Heart left ventricle (tissue), 16 donors: ENCODE measurements at regions not wholly inside any gene's neighbourhood (a gene's known extent, or its start where the extent isn't known, plus 50 kb on each side); places are given as distances from the start of the nearest gene placed in this dataset.

Experiments
- ATAC-seq, 4 donors: fragments of 200-7000 bp; cut with Tn5 transposase; one replicate each; pipeline ENCODE4 v1.9.1; 2020 to 2022; ENCODE audit warnings: moderate library complexity in 4 of 4, mild to moderate bottlenecking in 3 of 4, moderate number of reproducible peaks in 1 of 4
- DNase-seq, 5 donors: peaks; one replicate each; pipeline ENCODE4 v3.0.0-alpha.2; 2020
- H3K27ac ChIP-seq, 12 donors: fragments of 200-600 bp; sonication (generic) in 4 of 12; one replicate each; pipeline versions ENCODE4 v1.5.0 to v1.8.0; 2016 to 2022; ENCODE audit warnings: mild to moderate bottlenecking in 2 of 12
- H3K27me3 ChIP-seq, 9 donors: fragments of 200-600 bp; sonication (generic) in 2 of 9; one replicate each; pipeline versions ENCODE4 v1.5.1 to v1.8.0; 2016 to 2022; ENCODE audit warnings: mild to moderate bottlenecking in 3 of 9
- H3K36me3 ChIP-seq, 9 donors: fragments of 200-600 bp; sonication (generic) in 2 of 9; one replicate each; pipeline versions ENCODE4 v1.5.0 to v1.8.0; 2018 to 2022; ENCODE audit warnings: mild to moderate bottlenecking in 2 of 9
- H3K4me1 ChIP-seq, 12 donors: fragments of 200-600 bp; sonication (generic) in 4 of 12; one replicate each; pipeline versions ENCODE4 v1.5.0 to v1.8.0; 2016 to 2022; ENCODE audit warnings: mild to moderate bottlenecking in 3 of 12
- H3K4me3 ChIP-seq, 12 donors: fragments of 200-600 bp; sonication (generic) in 4 of 12; one replicate each; pipeline versions ENCODE4 v1.5.0 to v1.8.0; 2017 to 2022; ENCODE audit warnings: mild to moderate bottlenecking in 9 of 12, moderate library complexity in 4 of 12
- H3K9me3 ChIP-seq, 12 donors: fragments of 200-600 bp; sonication (generic) in 4 of 12; one replicate each; pipeline versions ENCODE4 v1.5.0 to v1.8.0; 2016 to 2022; ENCODE audit warnings: mild to moderate bottlenecking in 1 of 12
- POLR2A ChIP-seq, 2 donors: fragments of 450-650 bp; IDR thresholded peaks; one replicate each; pipeline ENCODE4 v1.6.1; 2017; ENCODE audit warnings: antibody characterized with exemption in 2 of 2, mild to moderate bottlenecking in 2 of 2, moderate library complexity in 2 of 2
- WGBS, 4 donors: extraction: QIAGEN DNeasy Blood & Tissue Kit in 2 of 4; methylation state at CpG; one replicate each; pipeline versions ENCODE4 v1.1.5 to v1.1.7; 2013 to 2018; 5-methylcytosine and 5-hydroxymethylcytosine counted together
- intact Hi-C, 10 donors: fragments of 100-400 bp; cut with DNase I; formaldehyde crosslinking; loops; one replicate each; pipeline versions ENCODE4 v1.11.1 to v1.14.2; 2022
- TF ChIP-seq, protein P1 (sequence below), 12 donors: fragments of 200-600 bp; sonication (generic) in 4 of 12; IDR thresholded peaks; one replicate each; pipeline versions ENCODE4 v1.5.0 to v1.8.0; 2018 to 2022; ENCODE audit warnings: antibody characterized with exemption in 12 of 12, mild to moderate bottlenecking in 5 of 12
- donor health status: ischemic (EF 13 %, LVEDD 7.1; RV severe dilation, severe dysfunction).
- donor health status: healthy with polysubstance abuse.
- donor health status: DM: no; HTN: yes; CAD: no.
- donor health status: DM: no; HTN: no; CAD: no.
- donor health status: ischemic (EF 25% LVEDD 6.9; RV normal size, moderate dysfunction).
- donor health status: ischemic (EF 25% LVEDD 5.7; RV mildly dilated, moderate dysfunction).
- donor health status: healthy.
- donor health status: DM: yes; HTN: yes; CAD: no.
- donor health status: ischemic (EF 35%, LVEDD 5.7; RV mildly dilated, moderate dysfunction).
- donor health status: nonischemic (EF 11% LVEDD 7.7; RV severe dilation, severe dysfunction).
- donor health status: DM: yes; HTN: yes; CAD: no.
- donor health status: PGD.
- donor health status: ischemic (EF 29% LVEDD 5.4; RV normal size, mild dysfunction).
- donor health status: nonischemic (EF 23%, LVEDD 6.1; RV moderate dilation, normal function).

DNA sequence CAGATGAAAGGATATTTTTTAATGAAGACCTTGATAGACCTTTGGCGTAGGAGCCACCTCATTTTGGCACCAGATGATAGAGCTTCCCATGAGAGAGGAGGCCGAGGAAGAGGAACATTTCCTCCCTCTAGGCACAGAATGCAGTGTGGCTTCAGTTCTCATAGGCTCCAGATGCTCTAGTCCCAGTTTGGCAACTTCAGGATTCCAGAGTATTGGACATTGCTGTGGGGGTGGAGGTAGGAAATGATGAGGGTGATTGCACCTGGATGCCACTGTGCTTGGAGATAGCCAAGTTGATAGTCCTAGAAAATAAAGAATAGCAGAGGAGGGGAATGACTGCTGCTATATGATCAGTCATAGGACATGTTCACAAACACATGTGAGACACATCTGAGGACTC, 58.3 kb upstream of the KY start:
- Histone ChIP-seq H3K27me3 (no peaks in the 10 kb centered on the region), H3K9me3 (no peaks in the 10 kb centered on the region), H3K4me3 (no peak overlapping the region), H3K36me3 (no peaks in the 10 kb centered on the region), H3K4me1 (peaks cover 0 to 14% (median 6%) of the 10 kb centered on the region in 12 donors), H3K27ac (no peak overlapping the region)
- WGBS, 4 donors = 66 to 79% (median 69%) methylated on average over 2 of the region's 2 CpGs
- no peak for DNase-seq
- ATAC-seq = no peak
- TF ChIP-seq, protein P1, sequence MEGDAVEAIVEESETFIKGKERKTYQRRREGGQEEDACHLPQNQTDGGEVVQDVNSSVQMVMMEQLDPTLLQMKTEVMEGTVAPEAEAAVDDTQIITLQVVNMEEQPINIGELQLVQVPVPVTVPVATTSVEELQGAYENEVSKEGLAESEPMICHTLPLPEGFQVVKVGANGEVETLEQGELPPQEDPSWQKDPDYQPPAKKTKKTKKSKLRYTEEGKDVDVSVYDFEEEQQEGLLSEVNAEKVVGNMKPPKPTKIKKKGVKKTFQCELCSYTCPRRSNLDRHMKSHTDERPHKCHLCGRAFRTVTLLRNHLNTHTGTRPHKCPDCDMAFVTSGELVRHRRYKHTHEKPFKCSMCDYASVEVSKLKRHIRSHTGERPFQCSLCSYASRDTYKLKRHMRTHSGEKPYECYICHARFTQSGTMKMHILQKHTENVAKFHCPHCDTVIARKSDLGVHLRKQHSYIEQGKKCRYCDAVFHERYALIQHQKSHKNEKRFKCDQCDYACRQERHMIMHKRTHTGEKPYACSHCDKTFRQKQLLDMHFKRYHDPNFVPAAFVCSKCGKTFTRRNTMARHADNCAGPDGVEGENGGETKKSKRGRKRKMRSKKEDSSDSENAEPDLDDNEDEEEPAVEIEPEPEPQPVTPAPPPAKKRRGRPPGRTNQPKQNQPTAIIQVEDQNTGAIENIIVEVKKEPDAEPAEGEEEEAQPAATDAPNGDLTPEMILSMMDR (IDR thresholded peaks at IDR 0.05) = no peak
- TF ChIP-seq POLR2A (IDR thresholded peaks at IDR 0.05) = no peak
- intact Hi-C loops = no loop called here

DNA sequence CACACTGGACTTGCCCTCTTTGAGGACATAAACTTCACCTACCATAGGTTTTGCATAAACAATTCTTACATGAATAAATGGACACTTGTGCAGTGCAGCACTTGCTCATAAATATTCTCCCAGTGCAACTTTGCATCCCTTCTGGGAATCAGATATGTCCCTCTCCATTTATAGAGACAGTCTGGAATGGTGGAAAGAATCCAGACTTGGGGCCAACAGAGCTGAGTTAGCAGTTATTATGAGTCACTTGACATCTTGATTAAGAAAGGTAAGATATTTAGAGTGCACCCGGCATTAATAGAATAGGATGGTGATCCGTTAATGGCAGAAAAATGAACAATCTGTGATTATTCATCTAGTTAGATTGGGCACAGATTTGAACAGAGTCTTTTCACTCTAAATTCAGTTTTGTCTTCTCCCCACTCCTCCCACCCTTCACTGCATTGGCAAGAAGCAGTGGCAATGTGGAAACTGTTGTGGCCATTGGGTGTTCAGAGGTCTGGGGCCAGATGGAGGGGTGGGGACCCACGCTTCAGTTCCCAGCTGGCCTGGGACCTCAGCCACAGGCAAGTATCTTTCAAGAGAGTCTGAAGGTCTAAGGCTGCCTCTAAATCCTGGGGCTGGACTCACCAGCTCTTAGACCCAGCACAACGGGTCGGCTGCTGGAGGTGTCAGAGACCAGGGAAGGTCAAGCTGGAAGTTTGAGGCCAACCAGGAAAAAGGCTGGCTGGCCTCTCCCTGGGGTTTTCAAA, 58.9 kb upstream of the KY start:
- DNase-seq (peak in 1 of 5 donors; percentile 43), ATAC-seq (peak; percentile 57 to 72 (median 66))
- no peaks in the 10 kb centered on the region for H3K27me3 ChIP-seq
- H3K27ac ChIP-seq = no peak overlapping the region
- H3K36me3 ChIP-seq = no peaks in the 10 kb centered on the region
- WGBS, 4 donors = 23 to 31% (median 25%) methylated on average over 5 of the region's 5 CpGs
- no peaks in the 10 kb centered on the region for H3K9me3 ChIP-seq
- H3K4me1 ChIP-seq = peaks cover 0 to 14% (median 6%) of the 10 kb centered on the region in 12 donors
- intact Hi-C loops = no loop called here
- TF ChIP-seq POLR2A (IDR thresholded peaks at IDR 0.05) = no peak
- TF ChIP-seq, protein P1 (IDR thresholded peaks at IDR 0.05) = no peak
- no peak overlapping the region for H3K4me3 ChIP-seq

DNA sequence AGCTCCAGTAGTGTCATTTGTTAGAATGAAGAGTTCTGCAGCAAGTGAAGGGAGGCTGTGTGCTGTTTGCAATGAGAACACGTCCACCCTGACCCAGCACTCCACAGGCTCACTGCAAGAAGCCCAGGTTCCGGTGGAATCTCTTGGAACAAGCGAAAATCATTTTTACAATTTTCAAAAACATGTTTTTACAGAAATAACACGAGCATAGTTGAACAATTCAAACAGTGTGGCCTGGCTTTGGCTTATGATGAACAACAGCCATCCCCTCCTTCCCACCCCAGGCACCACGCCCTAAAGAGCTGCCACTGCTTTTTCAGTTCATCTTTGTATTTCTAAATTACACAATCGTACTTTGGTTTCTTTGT, 59.5 kb upstream of the KY start:
- WGBS, 4 donors = 59 to 78% (median 67%) methylated on average over 6 of the region's 6 CpGs
- ATAC-seq = peak in 1 of 4 donors; percentile 31
- TF ChIP-seq, protein P1 (IDR thresholded peaks at IDR 0.05) = no peak
- no peak for TF ChIP-seq POLR2A (IDR thresholded peaks at IDR 0.05)

DNA sequence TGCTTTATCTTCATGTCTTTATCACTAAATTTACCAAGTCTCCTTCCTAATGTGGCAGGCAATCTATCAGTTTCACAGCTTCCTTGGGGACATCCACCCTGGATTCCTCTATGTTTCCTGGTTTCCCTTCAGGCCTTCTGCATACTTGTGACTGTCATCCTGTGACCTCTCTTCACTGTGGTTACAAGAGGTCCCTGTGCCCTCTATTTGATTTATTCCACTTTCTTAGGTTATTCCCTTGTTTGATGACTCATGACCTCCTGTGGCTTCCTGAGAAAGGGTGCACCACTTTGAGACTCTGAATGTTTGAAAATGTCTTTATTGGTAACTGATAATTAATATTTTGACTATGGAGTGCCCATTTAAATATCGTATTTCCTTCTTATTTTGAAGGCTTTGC, 60.5 kb upstream of the KY start:
- Histone ChIP-seq H3K4me3 (no peak overlapping the region), H3K9me3 (no peaks in the 10 kb centered on the region), H3K27ac (no peak overlapping the region), H3K36me3 (no peaks in the 10 kb centered on the region), H3K4me1 (peaks cover 0 to 14% (median 6%) of the 10 kb centered on the region in 12 donors), H3K27me3 (no peaks in the 10 kb centered on the region)
- ATAC-seq (no peak), DNase-seq (no peak)
- no peak for TF ChIP-seq POLR2A (IDR thresholded peaks at IDR 0.05)
- TF ChIP-seq, protein P1 (IDR thresholded peaks at IDR 0.05) = no peak
- intact Hi-C loops = no loop called here
- WGBS, 4 donors = 83 to 90% (median 87%) methylated on average over 1 of the region's 1 CpG

More for the DNA sequence above, 59.5 kb upstream of the KY start:
- no peaks in the 10 kb centered on the region for H3K27me3 ChIP-seq
- no peak for DNase-seq
- H3K4me3 ChIP-seq = no peak overlapping the region
- H3K36me3 ChIP-seq = no peaks in the 10 kb centered on the region
- intact Hi-C loops = no loop called here
- H3K27ac ChIP-seq = no peak overlapping the region
- no peaks in the 10 kb centered on the region for H3K9me3 ChIP-seq
- peaks cover 0 to 14% (median 6%) of the 10 kb centered on the region in 12 donors for H3K4me1 ChIP-seq
